CMK (cell line): ENCODE measurements at regions not wholly inside any gene's neighbourhood (a gene's known extent, or its start where the extent isn't known, plus 50 kb on each side); places are given as distances from the start of the nearest gene placed in this dataset.
"Not testable (repeated sequence)": the region's sequence is repeated elsewhere in the genome, so short reads cannot be mapped to it uniquely, and the experiment has no call there.

Experiments used
- DNase-seq: peaks from one replicate; pipeline ENCODE4 v3.0.0-alpha.2; 2010; ENCODE audit warnings: low read depth

- DNase-seq, result no peak
These were observed 145.6 kb downstream of the HSD17B3 start for GRCh38 chr9:96156171-96156974.

- no peak for DNase-seq
These were observed 147.9 kb downstream of the HSD17B3 start for GRCh38 chr9:96154081-96154480.

- DNase-seq, result no peak
These were observed 149.4 kb downstream of the HSD17B3 start for GRCh38 chr9:96152550-96152949.

- DNase-seq, result no peak
These were observed 151.4 kb downstream of the HSD17B3 start for GRCh38 chr9:96150324-96151227.

- no peak for DNase-seq
These were observed 152.3 kb downstream of the HSD17B3 start for GRCh38 chr9:96149533-96150280.

GRCh38 chr9:96148634-96149532, 153.1 kb downstream of the HSD17B3 start:
- DNase-seq, result no peak

- not testable (repeated sequence) for DNase-seq
These were observed 154.9 kb downstream of the HSD17B3 start for GRCh38 chr9:96147029-96147428.

GRCh38 chr9:96141666-96142065, 160.3 kb downstream of the HSD17B3 start:
- no peak for DNase-seq

- DNase-seq, result no peak
These were observed 160.9 kb downstream of the HSD17B3 start for GRCh38 chr9:96141128-96141474.

- no peak for DNase-seq
These were observed 161.5 kb downstream of the HSD17B3 start for GRCh38 chr9:96140296-96141127.

GRCh38 chr9:96139592-96140295, 162.2 kb downstream of the HSD17B3 start:
- DNase-seq, result no peak

GRCh38 chr9:96138616-96139015, 163.4 kb downstream of the HSD17B3 start:
- no peak for DNase-seq

GRCh38 chr9:96137671-96138429, 164.1 kb downstream of the HSD17B3 start:
- DNase-seq, result no peak

- no peak for DNase-seq
These were observed 164.8 kb downstream of the HSD17B3 start for GRCh38 chr9:96136992-96137670.

- no peak for DNase-seq
These were observed 166.2 kb downstream of the HSD17B3 start for GRCh38 chr9:96135753-96136290.

GRCh38 chr9:96135076-96135752, 166.8 kb downstream of the HSD17B3 start:
- no peak for DNase-seq

GRCh38 chr9:96133321-96134021, 168.5 kb downstream of the HSD17B3 start:
- DNase-seq, result no peak
